K562 (cell line): ENCODE measurements at regions not wholly inside any gene's neighbourhood (a gene's known extent, or its start where the extent isn't known, plus 50 kb on each side); places are given as distances from the start of the nearest gene placed in this dataset.

Source experiments
- ATAC-seq: fragments of 200-7000 bp; cut with Tn5 transposase; 3 replicates; pipeline ENCODE4 v1.9.1; 2020; ENCODE audit warnings: moderate library complexity
- BruUV-seq: library from RNA; stranded (reverse); fragments of 400-500 nt; replicated peaks from 2 replicates; lab custom pipeline; 2021; lab: Mats Ljungman, UMichigan
- CTCF ChIA-PET: fragments of 300-600 bp; formaldehyde crosslinking; extraction: SDS; loops from one replicate; lab custom pipeline; 2021; ENCODE audit warnings: low intra/inter-chr PET ratio; lab: Yijun Ruan, JAX
- POLR2A ChIA-PET: fragments of 300-600, 350-650 bp; sonication (Branson Sonifier 250); formaldehyde crosslinking; extraction: SDS; loops from one replicate; lab custom pipeline; 2021; ENCODE audit warnings: antibody characterized with exemption, inconsistent platforms; lab: Yijun Ruan, JAX
- DNase-seq, 4 experiments: peaks; one replicate each; pipeline versions ENCODE4 v3.0.0 to v3.0.0-alpha.2; 2011 to 2018; ENCODE audit warnings: low spot score in 3 of 4, mixed read lengths in 3 of 4; ENCODE audit errors: extremely low read depth in 1 of 4
- FAIRE-seq: peaks from 2 replicates; lab custom pipeline; 2011; peaks lifted over from hg19 to GRCh38; lab: Jason Lieb, UNC
- H2AFZ ChIP-seq: 2 replicates; pipeline ENCODE4 v1.6.0; 2011; ENCODE audit warnings: low read depth, low read length, control low read depth, inconsistent platforms
- H3K27ac ChIP-seq: fragments of 200-600 bp; 3 replicates; pipeline ENCODE4 v1.8.0; 2011; ENCODE audit warnings: low read depth, mild to moderate bottlenecking, control low read depth, inconsistent platforms, low read length, moderate library complexity, mixed read lengths; ENCODE audit errors: extremely low read depth
- H3K27me3 ChIP-seq, 2 experiments: fragments of 300-600 bp in 1 of 2; 2 replicates in 1 of 2; 3 replicates in 1 of 2; pipeline versions ENCODE4 v1.6.0 to v1.8.0; 2011; ENCODE audit warnings: inconsistent platforms in 2 of 2, low read length in 2 of 2, mild to moderate bottlenecking in 1 of 2, mixed read lengths in 1 of 2, moderate library complexity in 1 of 2; ENCODE audit not compliant: control insufficient read depth in 2 of 2, insufficient read depth in 2 of 2
- H3K36me3 ChIP-seq: fragments of 300-600 bp; 3 replicates; pipeline ENCODE4 v1.8.0; 2011; ENCODE audit warnings: mild to moderate bottlenecking, low read length, inconsistent platforms; ENCODE audit not compliant: control insufficient read depth, insufficient read depth
- H3K4me1 ChIP-seq, 2 experiments: fragments of 200-600 bp in 1 of 2; replicated peaks in 1 of 2; 2 replicates in 1 of 2; 3 replicates in 1 of 2; pipeline versions ENCODE4 v1.5.1 to v1.8.0; 2011; ENCODE audit warnings: inconsistent platforms in 2 of 2, low read length in 2 of 2, mild to moderate bottlenecking in 1 of 2, mixed read lengths in 1 of 2, moderate library complexity in 1 of 2; ENCODE audit not compliant: control insufficient read depth in 2 of 2, insufficient read depth in 2 of 2
- H3K4me2 ChIP-seq: 2 replicates; pipeline ENCODE4 v1.6.1; 2011; ENCODE audit warnings: low read length, control low read depth, inconsistent platforms, mixed read lengths; ENCODE audit not compliant: insufficient read depth
- H3K4me3 ChIP-seq: fragments of 200-600 bp; sonication (generic), shearing (Covaris generic); 2 replicates; pipeline ENCODE4 v1.5.1; 2016; ENCODE audit warnings: control low read depth, inconsistent platforms
- H3K79me2 ChIP-seq: fragments of 200-600 bp; 3 replicates; pipeline ENCODE4 v1.8.0; 2011; ENCODE audit warnings: low read length, inconsistent platforms; ENCODE audit not compliant: control insufficient read depth, insufficient read depth
- H3K9ac ChIP-seq, 2 experiments: 2 replicates each; pipeline versions ENCODE4 v1.6.0 to v1.6.1; 2011; ENCODE audit warnings: low read depth in 2 of 2, low read length in 2 of 2, control low read depth in 1 of 2, inconsistent platforms in 1 of 2, mild to moderate bottlenecking in 1 of 2, mixed read lengths in 1 of 2; ENCODE audit not compliant: insufficient read depth in 1 of 2
- H3K9me1 ChIP-seq: one replicate; pipeline ENCODE4 v1.6.0; 2011; ENCODE audit warnings: inconsistent platforms, mild to moderate bottlenecking, low read length, moderate library complexity; ENCODE audit not compliant: control insufficient read depth, insufficient read depth
- H3K9me3 ChIP-seq: replicated peaks from 2 replicates; pipeline ENCODE4 v1.5.1; 2011; ENCODE audit warnings: low read depth, low read length, inconsistent platforms; ENCODE audit not compliant: control insufficient read depth, insufficient read depth
- H4K20me1 ChIP-seq: replicated peaks from 2 replicates; pipeline ENCODE4 v1.6.1; 2011; ENCODE audit warnings: low read length, inconsistent platforms, mixed read lengths; ENCODE audit not compliant: control insufficient read depth, insufficient read depth
- E2F3 ChIP-seq: fragments of 250-450 bp; sonication (Bioruptor Pico); IDR thresholded peaks from 2 replicates; pipeline ENCODE4 v1.4.0; 2020; ENCODE audit warnings: mild to moderate bottlenecking
- FOSL1 ChIP-seq: fragments of 200-800 bp; sonication (Bioruptor generic); conservative IDR thresholded peaks from 2 replicates; pipeline ENCODE4 v1.6.1; 2016; ENCODE audit warnings: missing genetic modification characterization, missing compliant biosample characterization
- FUS ChIP-seq: fragments of 200-400 bp; formaldehyde crosslinking; optimal IDR thresholded peaks from 2 replicates; pipeline ENCODE3; 2017; ENCODE audit warnings: low read depth, low read length
- JUN ChIP-seq, 2 experiments: sonication (generic) in 1 of 2; formaldehyde crosslinking in 1 of 2; IDR thresholded peaks; 2 replicates each; pipeline versions ENCODE4 v1.6.1 to v1.8.0; 2012 to 2022; ENCODE audit warnings: borderline replicate concordance in 2 of 2, mild to moderate bottlenecking in 2 of 2, improper control_type of control experiment in 1 of 2, low read depth in 1 of 2, low read length in 1 of 2, missing genetic modification reagents in 1 of 2
- NCOA6 ChIP-seq: fragments of 450-650 bp; IDR thresholded peaks from 2 replicates; pipeline ENCODE4 v1.6.1; 2017; ENCODE audit warnings: mild to moderate bottlenecking
- NR2F6 ChIP-seq: fragments of 450-650 bp; formaldehyde crosslinking; IDR thresholded peaks from 2 replicates; pipeline ENCODE4 v1.4.0; 2020; ENCODE audit warnings: mild to moderate bottlenecking
- PHF21A ChIP-seq: fragments of 450-650 bp; IDR thresholded peaks from 2 replicates; pipeline ENCODE4 v1.6.1; 2017; ENCODE audit warnings: low read depth, borderline replicate concordance
- PHF8 ChIP-seq: fragments of 200-600 bp; sonication (generic); IDR thresholded peaks from 2 replicates; pipeline ENCODE4 v1.6.1; 2012; ENCODE audit warnings: mixed run types, mild to moderate bottlenecking, inconsistent platforms, low read length, moderate library complexity, borderline replicate concordance
- TBP ChIP-seq: optimal IDR thresholded peaks from 2 replicates; pipeline ENCODE3; 2011; ENCODE audit warnings: low read depth, low read length, improper control_type of control experiment
- YBX1 ChIP-seq: fragments of 450-650 bp; IDR thresholded peaks from 2 replicates; pipeline ENCODE4 v1.7.1; 2016; ENCODE audit warnings: mild to moderate bottlenecking
- ZNF316 ChIP-seq: fragments of 450-650 bp; IDR thresholded peaks from 2 replicates; pipeline ENCODE4 v1.6.1; 2016
- ZNF75A ChIP-seq: fragments of 450-650 bp; formaldehyde crosslinking; IDR thresholded peaks from 2 replicates; pipeline ENCODE4 v1.4.0; 2020; ENCODE audit warnings: mild to moderate bottlenecking
- WGBS: fragments of 100-300 bp; shearing (Covaris generic); methylation state at CpG from one replicate; pipeline ENCODE4 v1.1.6; 2016; ENCODE audit warnings: low coverage, mixed read lengths; ENCODE audit not compliant: insufficient coverage; ENCODE audit errors: missing lambda C conversion rate; 5-methylcytosine and 5-hydroxymethylcytosine counted together
- in situ Hi-C: fragments of 300-500 bp; cut with MboI; formaldehyde crosslinking; loops from 4 replicates; pipeline ENCODE4 v1.15.0; 2018; ENCODE audit warnings: inconsistent platforms, mixed read lengths
- intact Hi-C: fragments of 100-400 bp; cut with micrococcal nuclease; formaldehyde crosslinking; loops from 2 replicates; pipeline ENCODE4 v1.14.2; 2022
- TF ChIP-seq, protein P1 (sequence below): fragments of 250-450 bp; sonication (Bioruptor Pico); IDR thresholded peaks from 2 replicates; pipeline ENCODE4 v1.5.0; 2021
- TF ChIP-seq, protein P2 (sequence below): fragments of 250-450 bp; sonication (Bioruptor Pico); IDR thresholded peaks from 2 replicates; pipeline ENCODE4 v1.8.0; 2021; ENCODE audit warnings: moderate library complexity, mild to moderate bottlenecking, inconsistent platforms
- TF ChIP-seq, protein P3 (sequence below): fragments of 450-650 bp; formaldehyde crosslinking; IDR thresholded peaks from 2 replicates; pipeline ENCODE4 v1.4.0; 2020; ENCODE audit warnings: mild to moderate bottlenecking, moderate library complexity

DNA sequence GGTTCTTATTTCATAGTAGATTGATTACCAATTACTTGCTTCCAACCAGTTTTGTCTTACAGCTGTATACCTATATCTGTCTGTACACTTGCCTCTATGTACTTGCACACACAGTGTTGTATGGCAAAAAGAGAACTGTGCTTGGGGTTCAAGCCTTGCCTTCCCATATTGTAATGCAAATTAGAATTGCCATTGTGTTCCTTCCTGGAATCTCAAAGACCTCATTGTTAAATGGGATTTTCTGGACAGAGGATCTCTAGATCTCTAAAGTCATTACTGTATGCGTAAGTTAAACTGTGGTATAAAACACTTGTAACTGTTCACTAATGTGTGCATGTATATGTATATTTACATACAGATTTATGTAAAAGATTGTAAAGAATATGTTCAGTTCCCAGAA is 428.8 kb downstream of the CAAP1 start (continued):
- TF ChIP-seq PHF8 (no peak), E2F3 (no peak), JUN (IDR thresholded peaks at IDR 0.05; ENCODE audit: borderline replicate concordance, low read depth, low read length) (no peak), JUN (CRISPR knock-in tag; IDR thresholded peaks at IDR 0.05; ENCODE audit: borderline replicate concordance) (no peak)
- TF ChIP-seq, protein P1, sequence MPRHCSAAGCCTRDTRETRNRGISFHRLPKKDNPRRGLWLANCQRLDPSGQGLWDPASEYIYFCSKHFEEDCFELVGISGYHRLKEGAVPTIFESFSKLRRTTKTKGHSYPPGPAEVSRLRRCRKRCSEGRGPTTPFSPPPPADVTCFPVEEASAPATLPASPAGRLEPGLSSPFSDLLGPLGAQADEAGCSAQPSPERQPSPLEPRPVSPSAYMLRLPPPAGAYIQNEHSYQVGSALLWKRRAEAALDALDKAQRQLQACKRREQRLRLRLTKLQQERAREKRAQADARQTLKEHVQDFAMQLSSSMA (CRISPR knock-in tag), result no peak
- TF ChIP-seq, protein P2, sequence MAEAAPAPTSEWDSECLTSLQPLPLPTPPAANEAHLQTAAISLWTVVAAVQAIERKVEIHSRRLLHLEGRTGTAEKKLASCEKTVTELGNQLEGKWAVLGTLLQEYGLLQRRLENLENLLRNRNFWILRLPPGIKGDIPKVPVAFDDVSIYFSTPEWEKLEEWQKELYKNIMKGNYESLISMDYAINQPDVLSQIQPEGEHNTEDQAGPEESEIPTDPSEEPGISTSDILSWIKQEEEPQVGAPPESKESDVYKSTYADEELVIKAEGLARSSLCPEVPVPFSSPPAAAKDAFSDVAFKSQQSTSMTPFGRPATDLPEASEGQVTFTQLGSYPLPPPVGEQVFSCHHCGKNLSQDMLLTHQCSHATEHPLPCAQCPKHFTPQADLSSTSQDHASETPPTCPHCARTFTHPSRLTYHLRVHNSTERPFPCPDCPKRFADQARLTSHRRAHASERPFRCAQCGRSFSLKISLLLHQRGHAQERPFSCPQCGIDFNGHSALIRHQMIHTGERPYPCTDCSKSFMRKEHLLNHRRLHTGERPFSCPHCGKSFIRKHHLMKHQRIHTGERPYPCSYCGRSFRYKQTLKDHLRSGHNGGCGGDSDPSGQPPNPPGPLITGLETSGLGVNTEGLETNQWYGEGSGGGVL (CRISPR knock-in tag), result no peak
- TF ChIP-seq, all 486 proteins: peak for 0

DNA sequence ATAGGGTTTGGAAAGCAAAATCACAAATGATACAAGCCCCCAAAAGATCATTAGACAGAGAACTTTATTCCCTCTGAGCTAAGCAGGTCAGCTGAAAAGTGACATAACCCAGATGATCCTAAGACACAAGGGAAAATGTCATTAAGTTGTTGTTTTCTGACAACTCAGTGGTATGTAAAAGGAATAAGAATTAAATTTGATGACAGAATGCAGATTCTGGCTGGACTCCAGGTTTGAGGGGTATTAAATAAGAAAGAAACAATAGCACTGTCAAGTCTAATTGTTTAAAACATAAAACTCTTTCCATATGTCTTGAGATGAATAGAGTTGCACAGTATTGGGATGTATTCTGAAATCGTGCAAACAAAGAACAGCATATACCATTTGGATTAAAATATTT is 429.9 kb downstream of the CAAP1 start:
- FAIRE-seq (no peak), ATAC-seq (no peak), DNase-seq (no peak)
- Histone ChIP-seq H3K4me3 (no peak overlapping the region), H3K27me3 (no peaks in the 10 kb centered on the region), H3K9me3 (no peaks in the 10 kb centered on the region), H3K4me1 (no peaks in the 10 kb centered on the region), H3K27ac (no peak overlapping the region), H3K36me3 (no peaks in the 10 kb centered on the region), H3K9me1 (no peaks in the 10 kb centered on the region), H2AFZ (no peak overlapping the region), H4K20me1 (no peaks in the 10 kb centered on the region), H3K4me2 (no peak overlapping the region), H3K79me2 (no peaks in the 10 kb centered on the region), H3K9ac (no peak overlapping the region)
- ChIA-PET CTCF (no interaction called here), POLR2A (no interaction called here)
- TF ChIP-seq ZNF75A (CRISPR knock-in tag) (no peak), PHF21A (no peak), NCOA6 (no peak), FOSL1 (tag) (no peak), FUS (no peak), YBX1 (no peak), ZNF316 (no peak), NR2F6 (CRISPR knock-in tag) (no peak), TBP (no peak)
- TF ChIP-seq, protein P3, sequence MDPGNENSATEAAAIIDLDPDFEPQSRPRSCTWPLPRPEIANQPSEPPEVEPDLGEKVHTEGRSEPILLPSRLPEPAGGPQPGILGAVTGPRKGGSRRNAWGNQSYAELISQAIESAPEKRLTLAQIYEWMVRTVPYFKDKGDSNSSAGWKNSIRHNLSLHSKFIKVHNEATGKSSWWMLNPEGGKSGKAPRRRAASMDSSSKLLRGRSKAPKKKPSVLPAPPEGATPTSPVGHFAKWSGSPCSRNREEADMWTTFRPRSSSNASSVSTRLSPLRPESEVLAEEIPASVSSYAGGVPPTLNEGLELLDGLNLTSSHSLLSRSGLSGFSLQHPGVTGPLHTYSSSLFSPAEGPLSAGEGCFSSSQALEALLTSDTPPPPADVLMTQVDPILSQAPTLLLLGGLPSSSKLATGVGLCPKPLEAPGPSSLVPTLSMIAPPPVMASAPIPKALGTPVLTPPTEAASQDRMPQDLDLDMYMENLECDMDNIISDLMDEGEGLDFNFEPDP (CRISPR knock-in tag), result no peak
- intact Hi-C loops (no loop called here), in situ Hi-C loops (no loop called here)
- no TSS peak for BruUV-seq
- no CpG with 5 or more reads among the region's 1 CpG for WGBS
